ENCODE measurements at regions not wholly inside any gene's neighbourhood (a gene's known extent, or its start where the extent isn't known, plus 50 kb on each side); places are given as distances from the start of the nearest gene placed in this dataset.
"Not testable (repeated sequence)": the region's sequence is repeated elsewhere in the genome, so short reads cannot be mapped to it uniquely, and the experiment has no call there.

DNA sequence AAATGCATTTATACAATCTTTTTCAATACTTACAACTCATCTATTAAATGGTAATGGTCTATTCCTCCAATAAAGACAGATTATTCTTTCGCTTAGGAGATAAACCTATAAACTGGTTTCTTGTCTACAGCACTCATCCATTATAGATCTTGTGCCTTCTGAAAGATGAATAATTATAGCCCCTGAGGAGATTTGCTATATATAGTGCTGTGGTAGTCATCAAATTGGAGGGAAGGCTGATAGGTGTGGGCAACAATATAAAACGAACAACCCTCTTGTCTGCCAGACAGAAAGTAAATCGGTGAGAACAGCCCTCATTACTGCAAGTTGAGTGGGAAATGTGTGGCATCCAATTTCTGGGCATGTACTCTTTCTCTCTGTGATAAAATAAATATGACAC, 292.5 kb upstream of the CNR1 start:
- no peak overlapping the region for H3K27ac Mint-ChIP-seq
- H3K4me3 Mint-ChIP-seq, result no peak overlapping the region
- H3K9me3 Mint-ChIP-seq, result no peaks in the 10 kb centered on the region
- no peak for DNase-seq (ENCODE audit: low spot score)
- no peak for ATAC-seq
- peaks cover 0 to 8% of the 10 kb centered on the region in 2 donors for H3K27me3 Mint-ChIP-seq
- H3K36me3 Mint-ChIP-seq, result no peaks in the 10 kb centered on the region
- H3K4me1 Mint-ChIP-seq (ENCODE audit: low read depth in 2 of 2), result no peaks in the 10 kb centered on the region

DNA sequence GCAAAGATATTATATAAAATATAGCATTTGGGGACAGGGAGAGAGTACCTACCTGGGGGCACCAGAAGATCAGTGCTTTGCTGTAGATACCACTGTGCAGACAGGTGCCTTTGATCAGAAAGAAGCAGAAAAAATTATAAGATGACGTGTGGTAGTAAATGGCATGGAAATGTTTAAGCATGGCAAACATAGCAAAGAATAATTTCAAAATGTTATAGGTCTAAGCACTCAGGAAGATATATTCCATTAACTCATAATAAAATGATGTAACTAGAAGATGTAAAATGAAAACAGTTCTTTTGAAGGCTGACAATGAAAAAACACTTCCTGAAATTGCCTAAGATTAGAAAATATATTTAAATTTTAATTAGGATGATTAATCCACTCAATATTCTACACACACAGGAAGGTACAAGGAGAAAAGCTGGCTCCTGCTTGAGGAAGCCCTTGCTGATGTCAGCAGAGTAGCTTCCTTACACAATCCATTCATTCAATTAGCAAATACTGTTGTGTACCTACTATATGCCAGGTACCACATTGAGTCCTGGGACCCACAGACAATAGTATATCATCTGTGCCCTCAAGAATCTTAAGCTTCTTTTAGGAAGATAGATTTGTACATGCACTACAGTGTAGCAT, 290.2 kb upstream of the CNR1 start:
- H3K4me1 Mint-ChIP-seq (ENCODE audit: low read depth in 2 of 2), result no peaks in the 10 kb centered on the region
- H3K9me3 Mint-ChIP-seq, result no peaks in the 10 kb centered on the region
- ATAC-seq, result no peak
- H3K27ac Mint-ChIP-seq, result no peak overlapping the region
- no peaks in the 10 kb centered on the region for H3K36me3 Mint-ChIP-seq
- no peak overlapping the region for H3K4me3 Mint-ChIP-seq
- DNase-seq (ENCODE audit: low spot score), result no peak
- H3K27me3 Mint-ChIP-seq, result peaks cover 0 to 9% of the 10 kb centered on the region in 2 donors

DNA sequence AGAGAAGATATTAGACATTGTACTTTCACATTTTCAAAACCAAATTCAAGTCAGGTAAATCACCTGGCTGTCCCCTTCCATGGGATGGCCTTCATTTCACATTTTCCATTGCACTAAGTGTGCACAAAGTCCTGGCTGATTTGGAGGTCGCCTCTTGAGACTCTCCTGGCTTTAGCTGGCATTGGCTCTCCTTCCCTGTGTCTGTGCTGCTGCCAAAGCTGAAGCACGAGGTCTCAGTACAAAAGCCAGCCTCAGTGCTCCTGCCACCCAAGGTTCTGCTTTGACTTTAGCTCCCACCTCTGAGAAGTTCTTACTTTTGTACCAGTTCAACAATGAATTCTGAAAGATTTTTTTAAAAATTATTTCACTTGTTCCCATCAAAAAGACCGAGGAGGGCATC, 289.2 kb upstream of the CNR1 start:
- no peaks in the 10 kb centered on the region for H3K4me1 Mint-ChIP-seq (ENCODE audit: low read depth in 2 of 2)
- DNase-seq (ENCODE audit: low spot score) (no peak), ATAC-seq (no peak)
- no peak overlapping the region for H3K27ac Mint-ChIP-seq
- peaks cover 6% of the 10 kb centered on the region for H3K9me3 Mint-ChIP-seq
- peaks cover 0 to 16% of the 10 kb centered on the region in 2 donors for H3K27me3 Mint-ChIP-seq
- no peaks in the 10 kb centered on the region for H3K36me3 Mint-ChIP-seq
- H3K4me3 Mint-ChIP-seq, result no peak overlapping the region

DNA sequence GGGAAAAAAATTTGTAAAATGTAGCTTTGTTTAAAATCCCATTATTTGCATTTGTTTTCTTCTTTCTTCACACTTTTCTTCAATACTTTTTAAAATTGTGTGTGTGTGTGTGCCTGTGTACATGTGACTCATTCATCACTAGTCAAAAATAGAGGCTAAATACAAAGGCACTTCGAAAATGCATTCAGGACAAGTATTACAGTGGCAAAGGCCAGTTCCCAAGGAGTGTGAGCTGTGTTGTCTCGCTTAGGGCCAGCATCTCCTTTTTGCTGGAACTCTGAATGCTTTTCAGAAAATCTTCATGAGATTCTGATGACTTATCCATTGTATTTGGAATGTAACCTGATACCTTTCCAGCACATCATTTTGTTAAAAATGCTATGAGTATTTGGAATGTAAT, 288.5 kb upstream of the CNR1 start:
- Mint-ChIP-seq H3K27me3 (peaks cover 0 to 19% of the 10 kb centered on the region in 2 donors), H3K4me3 (no peak overlapping the region), H3K36me3 (no peaks in the 10 kb centered on the region), H3K27ac (no peak overlapping the region), H3K9me3 (peaks cover 6% of the 10 kb centered on the region), H3K4me1 (ENCODE audit: low read depth in 2 of 2) (no peaks in the 10 kb centered on the region)
- ATAC-seq, result no peak
- no peak for DNase-seq (ENCODE audit: low spot score)

DNA sequence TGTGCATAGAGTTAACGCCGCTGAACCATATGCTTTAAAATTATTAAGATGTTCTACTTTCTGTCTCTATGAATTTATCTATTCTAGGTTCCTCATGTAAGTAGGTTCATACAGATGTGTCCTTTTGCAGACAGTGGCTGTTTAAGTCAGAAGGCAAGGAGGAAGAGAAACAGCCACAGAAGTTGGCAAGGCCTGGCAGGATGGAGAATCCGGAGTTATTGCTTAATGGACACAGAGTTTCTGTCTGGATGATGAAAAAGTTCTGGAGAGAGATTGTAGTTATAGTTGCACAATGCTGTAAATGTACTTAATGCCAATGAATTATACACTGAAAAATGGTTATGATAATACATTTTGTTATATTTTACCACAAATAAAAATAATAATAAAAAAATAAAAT, 283.6 kb upstream of the CNR1 start:
- no peak for ATAC-seq
- H3K27me3 Mint-ChIP-seq, result peaks cover 0 to 27% of the 10 kb centered on the region in 2 donors
- H3K27ac Mint-ChIP-seq, result no peak overlapping the region
- H3K9me3 Mint-ChIP-seq, result peaks cover 6% of the 10 kb centered on the region
- H3K36me3 Mint-ChIP-seq, result no peaks in the 10 kb centered on the region
- no peak overlapping the region for H3K4me3 Mint-ChIP-seq
- DNase-seq (ENCODE audit: low spot score), result no peak
- H3K4me1 Mint-ChIP-seq (ENCODE audit: low read depth in 2 of 2), result no peaks in the 10 kb centered on the region

DNA sequence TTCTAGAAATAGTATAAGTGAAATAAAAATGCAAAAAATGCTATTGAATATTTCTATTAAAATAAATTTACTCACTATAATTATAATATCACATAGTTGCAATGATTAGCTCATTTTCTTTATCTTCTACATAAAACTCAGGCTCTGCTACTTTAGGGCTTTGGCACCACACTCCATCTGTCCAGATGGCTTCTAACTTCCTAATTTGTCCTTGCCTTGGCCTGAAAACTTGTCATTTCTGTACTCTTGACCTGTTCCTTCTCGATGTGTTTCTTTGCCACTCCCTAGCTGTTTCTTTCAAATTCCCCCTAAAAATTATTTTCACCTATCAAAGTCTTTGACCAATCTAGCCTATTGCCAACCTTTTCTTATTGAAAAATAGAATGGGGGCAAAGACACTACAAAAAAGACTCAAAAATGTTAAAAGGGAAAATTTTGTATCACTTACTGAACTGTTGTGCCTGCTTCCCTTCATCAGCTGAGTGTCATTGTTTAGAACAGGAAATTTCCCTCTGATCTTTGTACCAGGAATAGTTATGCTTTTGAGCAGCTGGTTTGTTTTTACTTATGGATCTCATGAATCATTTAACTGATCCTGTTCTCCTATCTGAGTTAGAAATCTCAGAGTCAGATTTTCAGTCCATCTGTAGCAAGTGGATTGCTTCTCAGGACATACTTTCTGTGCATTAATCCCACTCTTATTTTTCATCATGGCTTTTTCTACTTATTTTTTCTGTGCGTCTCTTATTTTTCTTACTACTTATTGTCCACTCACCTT, 279.2 kb upstream of the CNR1 start:
- Mint-ChIP-seq H3K9me3 (peaks cover under 1% of the 10 kb centered on the region), H3K36me3 (no peaks in the 10 kb centered on the region), H3K4me3 (no peak overlapping the region), H3K27ac (no peak overlapping the region), H3K4me1 (ENCODE audit: low read depth in 2 of 2) (no peaks in the 10 kb centered on the region), H3K27me3 (peaks cover 0 to 12% of the 10 kb centered on the region in 2 donors)
- ATAC-seq (no peak), DNase-seq (ENCODE audit: low spot score) (no peak)

DNA sequence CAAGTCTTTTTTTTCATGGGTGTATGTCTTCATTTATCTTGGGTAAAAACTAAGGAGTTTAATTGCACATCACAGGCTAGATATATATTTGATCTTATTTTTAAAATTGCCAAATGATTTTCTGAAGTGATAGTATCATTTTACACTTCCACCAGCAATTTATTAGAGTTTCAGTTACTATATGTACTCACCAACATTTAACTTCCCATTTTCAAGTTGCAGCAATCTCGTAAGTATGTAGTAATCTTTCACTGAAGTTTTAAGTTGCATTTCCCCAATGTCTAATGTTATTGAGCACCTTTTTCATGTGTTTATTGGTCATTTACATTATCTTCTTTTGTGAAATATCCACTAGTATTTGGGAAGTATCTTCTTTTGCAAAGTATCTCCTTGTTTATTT, 277.4 kb upstream of the CNR1 start:
- ATAC-seq, result no peak
- Mint-ChIP-seq H3K27ac (no peak overlapping the region), H3K27me3 (peaks cover 0 to 8% of the 10 kb centered on the region in 2 donors), H3K4me1 (ENCODE audit: low read depth in 2 of 2) (no peaks in the 10 kb centered on the region), H3K4me3 (no peak overlapping the region), H3K9me3 (no peaks in the 10 kb centered on the region), H3K36me3 (no peaks in the 10 kb centered on the region)
- no peak for DNase-seq (ENCODE audit: low spot score)

DNA sequence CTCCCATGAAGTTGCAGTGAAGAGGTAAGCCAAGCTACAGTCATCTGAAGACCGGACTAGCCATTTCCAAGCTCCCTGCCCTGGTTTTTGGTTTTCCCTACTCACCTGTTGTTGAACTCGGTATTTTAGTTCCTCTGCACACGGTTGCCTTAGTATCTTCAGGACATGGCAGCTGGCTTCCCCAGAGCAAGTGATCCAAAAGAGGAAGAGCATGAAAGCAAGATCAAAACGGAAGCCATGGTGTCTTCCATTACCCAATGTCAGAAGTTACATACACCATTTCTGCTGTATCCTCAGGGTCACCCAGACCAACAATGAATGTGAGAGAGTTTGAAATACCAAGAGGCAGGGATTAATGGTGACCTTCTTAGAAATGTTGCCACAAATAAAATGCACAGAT, 276.6 kb upstream of the CNR1 start:
- Mint-ChIP-seq H3K36me3 (no peaks in the 10 kb centered on the region), H3K4me1 (ENCODE audit: low read depth in 2 of 2) (no peaks in the 10 kb centered on the region), H3K27me3 (peaks cover 0 to 8% of the 10 kb centered on the region in 2 donors), H3K9me3 (no peaks in the 10 kb centered on the region), H3K27ac (no peak overlapping the region), H3K4me3 (no peak overlapping the region)
- DNase-seq (ENCODE audit: low spot score), result no peak
- ATAC-seq, result no peak

DNA sequence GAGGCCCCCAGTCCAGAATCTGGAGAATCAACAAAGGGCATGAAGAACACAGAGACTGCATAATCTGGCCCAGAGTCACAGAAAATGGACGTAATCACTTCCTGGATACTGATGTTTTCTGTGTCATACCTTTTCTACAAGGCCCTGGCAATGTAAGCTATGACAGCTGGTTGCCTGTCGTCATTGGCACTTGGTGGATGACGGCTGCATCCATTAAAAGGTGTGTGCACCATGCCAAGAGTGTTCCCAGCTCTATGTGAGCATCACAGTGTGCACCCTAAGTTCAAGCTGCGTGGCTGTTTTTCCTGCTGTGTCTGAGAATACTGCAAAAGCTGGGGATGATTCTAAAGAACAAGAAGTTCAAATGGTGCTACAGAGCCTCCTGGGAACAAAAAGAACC, 275.2 kb upstream of the CNR1 start:
- Mint-ChIP-seq H3K9me3 (no peaks in the 10 kb centered on the region), H3K4me3 (no peak overlapping the region), H3K27me3 (peaks cover 0 to 1% of the 10 kb centered on the region in 2 donors), H3K27ac (no peak overlapping the region), H3K36me3 (no peaks in the 10 kb centered on the region), H3K4me1 (ENCODE audit: low read depth in 2 of 2) (no peaks in the 10 kb centered on the region)
- DNase-seq (ENCODE audit: low spot score) (no peak), ATAC-seq (no peak)

DNA sequence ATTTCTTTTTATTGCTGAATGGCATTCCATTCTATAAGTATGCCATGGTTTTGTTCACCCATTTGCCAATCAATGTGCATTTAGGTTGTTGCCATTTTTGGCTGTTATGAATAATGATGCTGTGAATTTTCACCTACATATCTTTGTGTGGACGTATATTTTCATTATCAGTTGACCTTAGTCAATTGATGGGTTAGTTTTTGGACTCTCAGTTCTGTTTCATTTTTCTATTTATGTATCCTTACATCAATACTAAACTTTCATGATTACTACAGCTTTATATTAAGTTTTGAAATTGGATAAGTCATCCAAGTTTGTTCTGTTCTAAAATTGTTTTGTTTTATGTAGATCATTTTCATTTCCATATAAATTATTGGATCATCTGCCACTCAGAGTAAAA, 261.9 kb upstream of the CNR1 start:
- DNase-seq (ENCODE audit: low spot score), result no peak
- Mint-ChIP-seq H3K4me1 (ENCODE audit: low read depth in 2 of 2) (no peaks in the 10 kb centered on the region), H3K27me3 (peaks cover 0 to 20% of the 10 kb centered on the region in 2 donors), H3K36me3 (no peaks in the 10 kb centered on the region), H3K4me3 (no peak overlapping the region), H3K27ac (no peak overlapping the region), H3K9me3 (peaks cover 2% of the 10 kb centered on the region)
- no peak for ATAC-seq

DNA sequence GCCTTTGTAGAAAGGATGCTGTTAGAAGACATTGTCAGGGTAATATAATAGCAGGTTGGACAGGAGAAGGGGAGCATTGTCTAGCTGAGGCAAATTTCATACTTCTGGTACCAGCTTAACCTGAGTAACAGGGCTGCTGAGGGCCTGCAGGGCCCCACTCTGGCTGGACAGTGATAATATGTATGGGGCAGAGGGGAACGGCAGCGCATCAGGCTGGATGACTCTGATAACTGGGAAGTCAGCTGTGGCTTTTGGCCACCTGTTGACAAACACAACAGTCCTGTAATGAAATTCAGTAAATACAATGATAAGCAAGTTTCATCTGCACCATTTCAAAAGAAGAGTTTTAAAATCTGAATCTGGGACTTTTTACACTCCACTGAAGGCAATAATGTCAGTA, 259.9 kb upstream of the CNR1 start:
- no peaks in the 10 kb centered on the region for H3K36me3 Mint-ChIP-seq
- ATAC-seq (no peak), DNase-seq (ENCODE audit: low spot score) (no peak)
- H3K27ac Mint-ChIP-seq, result no peak overlapping the region
- H3K9me3 Mint-ChIP-seq, result peaks cover 2% of the 10 kb centered on the region
- H3K27me3 Mint-ChIP-seq, result peaks cover 0 to 12% of the 10 kb centered on the region in 2 donors
- H3K4me1 Mint-ChIP-seq (ENCODE audit: low read depth in 2 of 2), result no peaks in the 10 kb centered on the region
- H3K4me3 Mint-ChIP-seq, result no peak overlapping the region

DNA sequence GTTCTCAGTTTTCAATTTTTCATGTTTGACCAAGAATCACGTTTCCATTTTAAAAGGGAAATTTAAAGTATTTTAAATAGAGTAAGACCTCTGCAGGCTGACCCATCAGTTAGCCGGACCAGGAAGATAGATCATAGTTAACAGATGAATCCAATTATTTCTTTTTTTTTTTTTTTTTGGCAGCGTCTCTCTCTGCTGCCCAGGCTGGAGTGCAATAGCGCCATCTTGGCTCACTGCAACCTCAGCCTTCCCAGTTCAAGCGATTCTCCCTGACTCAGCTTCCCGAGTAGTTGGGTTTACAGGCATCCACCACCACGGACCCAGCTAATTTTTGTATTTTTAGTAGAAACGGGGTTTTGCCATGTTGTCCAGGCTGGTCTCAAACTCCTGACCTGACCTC, 256.7 kb upstream of the CNR1 start:
- ATAC-seq, result no peak
- Mint-ChIP-seq H3K27ac (no peak overlapping the region), H3K9me3 (peaks cover 9% of the 10 kb centered on the region), H3K36me3 (no peaks in the 10 kb centered on the region), H3K27me3 (no peaks in the 10 kb centered on the region), H3K4me1 (ENCODE audit: low read depth in 2 of 2) (no peaks in the 10 kb centered on the region), H3K4me3 (no peak overlapping the region)
- DNase-seq (ENCODE audit: low spot score), result no peak

DNA sequence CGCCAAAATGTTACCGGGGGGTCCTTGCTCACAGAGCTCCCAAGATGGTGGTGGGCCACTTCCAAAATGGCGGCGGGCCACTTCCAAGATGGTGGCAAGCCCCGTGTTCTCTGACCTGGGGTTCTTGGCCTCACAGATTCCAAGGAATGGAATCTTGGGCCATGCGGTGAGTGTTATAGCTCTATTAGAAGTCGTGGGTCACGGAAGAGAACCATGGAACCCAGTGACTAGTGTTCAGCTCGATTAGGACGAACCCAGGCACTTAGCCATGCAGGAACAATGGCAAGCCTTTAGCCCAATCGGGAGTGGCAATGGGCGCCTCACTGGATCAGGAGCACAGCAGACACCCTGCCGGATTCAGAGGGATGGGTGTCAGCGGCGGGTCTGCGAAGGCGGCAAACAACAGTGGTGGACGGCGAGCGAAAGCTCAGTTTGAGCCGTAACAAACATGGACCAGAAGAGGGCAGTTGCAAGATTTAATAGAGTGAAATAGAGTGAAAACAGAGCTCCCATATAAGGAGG, 254.9 kb upstream of the CNR1 start:
- not testable (repeated sequence) for H3K36me3 Mint-ChIP-seq; H3K4me1 Mint-ChIP-seq (ENCODE audit: low read depth in 2 of 2); DNase-seq (ENCODE audit: low spot score); ATAC-seq; H3K27ac Mint-ChIP-seq; H3K27me3 Mint-ChIP-seq; H3K4me3 Mint-ChIP-seq
- peaks cover 11% of the 10 kb centered on the region for H3K9me3 Mint-ChIP-seq

DNA sequence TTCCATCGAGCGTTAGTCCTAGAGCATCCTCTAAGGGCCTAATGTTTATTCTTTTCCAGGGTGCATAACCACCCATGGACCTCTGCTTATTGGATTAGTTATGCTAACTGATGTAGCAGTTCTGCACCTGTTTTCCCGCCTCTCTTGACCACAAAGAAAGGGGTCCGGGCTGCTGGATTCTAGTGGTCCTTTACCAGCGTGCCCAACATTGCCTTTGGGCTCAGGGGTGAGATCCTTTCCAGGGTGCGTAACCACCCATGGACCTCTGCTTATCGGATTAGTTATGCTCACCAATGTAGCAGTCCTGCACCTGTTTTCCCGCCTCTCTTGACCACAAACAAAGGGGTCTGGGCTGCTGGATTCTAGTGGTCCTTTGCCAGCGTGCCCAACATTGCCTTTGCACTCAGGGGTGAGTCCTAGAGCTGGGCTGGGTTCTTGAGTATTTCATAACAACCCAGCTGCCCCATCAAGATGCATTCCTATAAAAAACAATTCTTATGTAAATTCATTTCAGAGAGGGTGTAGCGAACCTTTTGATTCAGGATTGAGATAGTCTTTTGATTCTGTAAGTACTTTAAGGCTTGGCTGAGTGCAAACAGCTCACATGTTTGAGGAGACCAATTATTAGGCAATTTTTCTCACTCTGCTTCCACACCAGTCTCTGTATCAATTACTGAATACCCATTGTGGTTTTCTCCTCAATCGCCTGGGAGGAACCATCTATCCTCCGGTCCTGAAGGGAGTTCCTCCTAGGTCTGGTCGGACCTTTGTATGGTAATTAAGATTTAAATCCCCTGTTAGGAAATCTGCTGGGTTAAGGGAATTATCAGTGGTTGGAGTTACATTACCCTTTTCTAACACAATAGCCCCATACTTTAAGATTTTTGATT, 253.0 kb upstream of the CNR1 start:
- H3K4me1 Mint-ChIP-seq (ENCODE audit: low read depth in 2 of 2); ATAC-seq; H3K36me3 Mint-ChIP-seq; DNase-seq (ENCODE audit: low spot score); H3K4me3 Mint-ChIP-seq; H3K27me3 Mint-ChIP-seq; H3K27ac Mint-ChIP-seq: not testable (repeated sequence)
- H3K9me3 Mint-ChIP-seq, result peaks cover 11% of the 10 kb centered on the region

Data from natural killer cell treated with Interleukin-12 subunit alpha and Interleukin-12 subunit beta and Interleukin-15 and Interleukin-18, amount 100 ng/mL, for 72 hours (primary cell).